NCI-H128 (cell line): ENCODE measurements at regions not wholly inside any gene's neighbourhood (a gene's known extent, or its start where the extent isn't known, plus 50 kb on each side); places are given as distances from the start of the nearest gene placed in this dataset.
"Not testable (repeated sequence)": the region's sequence is repeated elsewhere in the genome, so short reads cannot be mapped to it uniquely, and the experiment has no call there.

Experiments
- DNase-seq: peaks from one replicate; lab custom pipeline; 2025; ENCODE audit not compliant: unreplicated experiment; lab: John Stamatoyannopoulos, UW

DNA sequence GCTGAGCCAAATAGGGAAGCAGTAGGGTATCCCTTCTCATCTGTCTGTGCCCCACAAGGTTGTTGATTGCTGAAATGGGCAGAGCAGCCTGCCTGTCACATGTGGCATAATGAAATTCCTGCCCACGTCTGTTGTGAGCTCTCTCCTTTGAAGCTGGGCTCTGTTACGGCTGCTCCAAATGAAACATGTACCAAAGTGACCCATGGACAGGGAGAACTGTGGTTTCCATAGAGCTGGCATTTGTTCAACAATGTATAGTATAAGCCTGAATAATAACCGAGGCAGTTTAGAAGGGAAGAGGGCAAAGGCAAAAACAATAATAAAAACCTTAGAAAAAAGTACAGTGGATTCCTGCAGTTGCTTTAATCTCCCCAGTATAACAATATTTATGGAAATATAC lies 149.7 kb downstream of the LYPLAL1 start:
- no peak for DNase-seq

DNA sequence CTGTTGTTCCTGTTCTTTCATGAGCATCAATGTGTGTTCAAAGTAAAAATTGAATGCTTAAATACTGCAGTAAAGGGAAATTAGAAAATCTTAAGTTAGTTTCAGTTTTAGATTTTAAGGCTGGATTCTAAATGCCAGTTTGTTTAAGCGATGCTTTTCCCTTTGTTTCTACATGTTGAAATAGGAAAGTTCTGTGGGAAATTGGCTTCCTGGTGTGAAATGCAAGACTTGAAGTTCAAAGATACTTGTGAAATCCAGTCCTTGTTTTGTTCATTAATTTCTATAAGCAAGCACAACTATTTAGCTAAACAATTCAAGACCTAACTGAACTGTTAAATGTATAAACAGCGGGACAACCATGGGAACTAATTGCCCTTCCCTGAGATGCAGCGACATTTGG lies 149.1 kb downstream of the LYPLAL1 start:
- no peak for DNase-seq

DNA sequence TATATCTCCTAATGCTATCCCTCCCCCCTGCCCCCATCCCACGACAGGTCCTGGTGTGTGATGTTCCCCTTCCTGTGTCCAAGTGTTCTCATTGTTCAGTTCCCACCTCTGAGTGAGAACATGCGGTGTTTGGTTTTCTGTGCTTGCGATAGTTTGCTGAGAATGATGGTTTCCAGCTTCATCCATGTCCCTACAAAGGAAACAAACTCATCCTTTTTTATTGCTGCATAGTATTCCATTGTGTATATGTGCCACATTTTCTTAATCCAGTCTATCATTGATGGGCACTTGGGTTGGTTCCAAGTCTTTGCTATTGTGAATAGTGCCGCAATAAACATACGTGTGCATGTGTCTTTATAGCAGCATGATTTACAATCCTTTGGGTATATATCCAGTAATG lies 146.9 kb downstream of the LYPLAL1 start:
- DNase-seq, result not testable (repeated sequence)

DNA sequence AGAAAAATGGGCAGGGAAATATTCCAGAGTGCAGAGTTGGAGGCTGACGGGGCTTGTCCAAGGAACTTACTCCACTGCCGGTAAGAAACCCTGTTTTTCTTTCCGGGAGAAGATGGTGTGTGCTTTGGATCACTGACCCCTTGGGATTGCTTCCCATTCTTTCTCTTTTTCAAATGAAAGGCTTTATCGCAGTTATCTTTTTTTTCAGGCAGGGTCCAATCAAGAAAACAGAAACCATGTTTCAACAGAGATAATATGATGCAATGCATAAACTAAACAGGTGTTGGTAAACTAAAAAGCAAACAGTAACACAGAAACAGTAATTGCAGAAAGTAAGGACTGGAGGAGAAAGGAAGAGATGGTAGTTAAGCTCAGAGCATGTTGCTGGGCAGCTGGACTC lies 145.1 kb downstream of the LYPLAL1 start:
- no peak for DNase-seq

DNA sequence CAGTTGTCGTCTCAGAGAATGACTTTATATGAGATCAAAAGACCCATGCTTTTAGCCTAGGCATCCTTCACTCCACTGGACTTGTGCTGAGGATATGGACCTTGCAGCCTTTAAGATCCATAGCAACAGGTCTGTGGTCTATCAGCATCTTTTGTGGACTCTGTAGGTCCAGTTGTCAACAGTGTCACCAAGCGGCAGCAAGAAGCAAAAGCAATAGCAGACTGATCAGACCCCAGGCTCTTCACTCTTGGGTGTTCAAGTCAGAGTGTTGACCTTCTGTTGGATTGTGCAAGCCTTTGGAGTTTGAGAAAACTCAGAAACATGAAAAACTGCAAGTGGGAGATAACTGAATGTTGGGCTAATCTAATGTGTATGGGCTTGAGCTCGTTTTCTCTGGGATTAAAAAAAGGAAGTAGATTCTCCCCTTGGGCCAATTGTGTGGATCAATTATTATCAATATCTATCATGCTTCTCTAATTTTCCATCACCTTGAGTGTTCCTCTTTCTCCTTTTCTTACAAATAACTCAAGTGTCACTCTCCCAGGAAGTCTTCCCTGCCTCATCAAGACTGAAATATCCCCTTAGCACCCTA lies 144.2 kb downstream of the LYPLAL1 start:
- DNase-seq, result no peak

DNA sequence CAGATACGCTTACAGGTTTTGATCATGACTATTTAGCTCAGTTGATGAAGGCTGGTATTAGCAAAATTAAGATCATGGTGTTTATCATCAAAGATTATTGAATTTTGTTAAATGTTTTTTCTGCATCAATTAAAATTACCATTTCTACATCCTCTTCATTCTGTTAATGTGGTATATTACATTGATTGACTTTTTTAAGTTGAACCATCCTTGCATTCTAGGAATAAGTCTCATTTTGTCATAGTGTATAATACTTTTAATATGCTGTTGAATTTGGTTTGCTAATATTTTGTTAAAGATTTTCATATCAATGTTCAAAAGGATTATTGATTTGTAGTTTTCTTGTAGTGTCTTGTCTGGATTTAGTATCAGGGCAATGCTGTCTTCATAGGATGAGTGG lies 142.4 kb downstream of the LYPLAL1 start:
- no peak for DNase-seq

DNA sequence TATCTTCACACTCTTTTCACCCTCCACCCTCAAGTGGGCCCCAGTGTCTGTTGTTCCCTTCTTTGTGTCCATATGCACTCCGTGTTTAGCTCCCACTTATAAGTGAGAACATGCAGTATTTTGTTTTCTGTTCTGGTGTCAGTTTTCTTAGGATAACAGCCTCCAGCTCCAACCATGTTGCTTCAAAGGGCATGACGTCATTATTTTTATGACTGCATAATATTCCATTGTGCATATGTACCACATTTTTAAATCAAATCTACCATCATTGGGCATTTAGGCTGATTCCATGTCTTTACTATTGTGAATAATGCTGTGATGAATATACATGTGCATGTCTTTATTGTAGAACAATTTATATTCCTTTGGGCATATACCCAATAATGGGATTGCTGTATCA lies 140.3 kb downstream of the LYPLAL1 start:
- DNase-seq, result no peak

DNA sequence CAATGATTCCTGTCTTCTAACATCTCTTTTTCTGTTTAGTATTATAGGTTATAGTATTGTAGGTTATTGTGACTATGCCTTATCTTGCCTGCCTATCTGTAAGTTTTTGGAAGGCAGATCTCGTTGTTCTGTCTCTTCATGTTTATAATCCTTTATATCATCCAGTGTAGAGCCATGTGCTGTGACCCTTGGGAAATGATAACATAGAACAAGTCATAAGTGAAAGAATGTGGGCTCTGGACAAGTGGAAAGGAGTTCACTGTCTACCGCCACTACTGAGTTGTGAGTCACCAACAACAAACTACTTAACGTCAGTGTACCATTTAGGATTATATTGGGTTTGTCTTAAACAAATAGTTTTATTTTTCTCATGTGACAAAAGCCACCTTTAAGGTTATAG lies 139.3 kb downstream of the LYPLAL1 start:
- DNase-seq, result no peak

DNA sequence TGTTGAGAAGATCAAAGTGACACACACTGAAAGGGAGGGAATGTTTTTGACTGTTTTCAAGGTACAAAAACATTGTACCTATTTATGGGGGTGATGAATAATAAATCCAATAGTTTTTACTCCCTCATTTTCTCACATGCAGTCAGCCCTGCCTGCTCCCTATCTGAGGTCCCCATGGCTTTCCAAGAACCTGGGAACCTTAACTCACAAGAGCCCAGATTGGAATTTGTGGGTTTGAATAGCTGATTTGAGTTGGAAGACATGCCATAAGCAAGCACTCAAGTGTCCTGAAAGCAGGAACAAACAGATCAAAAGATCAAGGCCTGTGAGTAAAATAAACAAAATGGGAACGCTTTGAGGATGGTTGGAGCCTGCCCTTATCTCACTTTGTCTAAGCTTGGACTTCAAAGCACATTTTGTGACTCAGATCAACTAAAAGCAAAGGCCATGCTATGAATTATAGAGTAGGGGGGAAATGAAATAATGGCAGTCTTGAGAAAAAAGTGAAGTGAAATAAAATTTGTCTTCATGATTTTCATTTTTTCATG lies 136.6 kb downstream of the LYPLAL1 start:
- no peak for DNase-seq

DNA sequence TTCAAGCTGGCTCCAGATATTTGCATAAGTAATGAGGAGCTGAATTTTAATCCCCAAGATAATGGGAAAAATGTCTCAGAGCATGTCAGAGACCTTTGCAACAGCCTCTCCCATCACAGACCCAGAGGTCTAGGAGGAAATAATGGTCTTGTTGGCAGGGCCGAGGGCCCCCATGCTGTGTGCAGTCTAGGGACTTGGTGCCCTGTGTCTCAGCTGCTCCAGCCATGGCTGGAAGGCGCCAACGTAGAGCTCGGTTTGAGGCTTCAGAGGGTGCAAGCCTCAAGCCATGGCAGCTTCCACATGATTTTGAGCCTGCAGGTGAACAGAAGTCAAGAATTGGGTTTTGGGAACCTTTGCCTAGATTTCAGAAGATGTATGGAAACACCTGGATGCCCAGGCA lies 134.7 kb downstream of the LYPLAL1 start:
- no peak for DNase-seq

DNA sequence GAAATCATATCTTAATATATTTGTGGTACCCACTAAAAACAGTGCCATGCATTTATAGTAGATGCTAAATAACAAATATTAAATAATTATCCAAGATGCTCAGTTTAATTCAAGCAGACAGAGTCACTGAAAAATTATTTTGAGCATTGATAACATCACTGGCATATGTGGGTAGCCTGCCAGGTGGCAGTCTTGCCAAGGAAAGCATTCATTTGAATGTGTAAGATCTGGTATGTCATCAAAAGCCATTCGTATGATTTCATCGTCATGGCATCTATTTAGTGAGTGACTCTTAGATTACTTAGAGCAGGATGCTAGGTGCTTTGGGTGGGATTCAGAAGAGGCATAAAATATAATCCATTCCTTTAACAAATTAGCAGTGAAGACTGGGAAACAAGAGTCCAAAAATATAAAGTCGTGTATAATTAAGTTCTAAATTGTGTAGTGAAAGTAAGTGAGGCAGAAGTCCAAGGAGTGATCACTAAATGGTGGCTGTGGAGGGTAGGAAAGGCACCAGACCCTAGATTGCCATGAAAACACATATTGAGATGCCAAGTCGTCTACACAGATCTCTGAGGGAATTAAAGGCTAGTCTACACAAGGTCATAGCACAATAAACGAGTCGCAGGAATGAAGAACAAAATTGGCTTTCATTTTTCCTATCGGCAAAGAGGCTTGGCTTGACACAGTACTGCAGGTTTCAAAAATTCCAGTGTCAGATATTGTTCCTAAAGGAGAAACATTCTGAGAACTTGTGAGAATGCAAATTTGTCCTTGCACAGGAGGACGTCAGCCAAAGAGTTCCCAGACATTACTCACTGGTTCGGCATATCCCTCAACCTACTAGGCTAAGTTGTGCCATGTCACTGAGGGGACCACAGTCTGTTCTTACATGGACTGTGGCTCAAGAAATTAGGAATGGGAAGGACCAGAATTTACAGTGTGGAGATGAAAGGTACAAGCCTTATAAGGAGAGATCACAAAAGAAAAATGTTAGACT lies 130.8 kb downstream of the LYPLAL1 start:
- DNase-seq, result no peak

DNA sequence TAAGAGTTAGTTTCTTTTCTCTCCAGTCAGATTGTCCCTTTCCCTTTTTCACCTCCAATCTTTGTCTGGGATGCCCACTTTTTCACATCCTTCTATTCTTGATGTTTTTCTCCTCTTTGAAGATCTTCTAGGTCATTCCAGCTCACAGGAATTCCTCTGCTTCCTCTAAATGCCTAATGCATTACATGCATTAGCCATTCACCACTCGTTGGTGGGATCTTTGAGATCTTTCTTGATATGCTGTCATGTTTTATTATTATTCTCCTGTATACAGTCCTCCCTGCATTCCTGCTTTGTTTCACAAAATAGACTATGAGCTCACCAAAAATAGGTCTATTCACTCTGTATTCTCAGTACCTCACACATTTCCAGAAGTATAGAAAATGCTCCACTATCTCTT lies 129.0 kb downstream of the LYPLAL1 start:
- DNase-seq, result no peak

DNA sequence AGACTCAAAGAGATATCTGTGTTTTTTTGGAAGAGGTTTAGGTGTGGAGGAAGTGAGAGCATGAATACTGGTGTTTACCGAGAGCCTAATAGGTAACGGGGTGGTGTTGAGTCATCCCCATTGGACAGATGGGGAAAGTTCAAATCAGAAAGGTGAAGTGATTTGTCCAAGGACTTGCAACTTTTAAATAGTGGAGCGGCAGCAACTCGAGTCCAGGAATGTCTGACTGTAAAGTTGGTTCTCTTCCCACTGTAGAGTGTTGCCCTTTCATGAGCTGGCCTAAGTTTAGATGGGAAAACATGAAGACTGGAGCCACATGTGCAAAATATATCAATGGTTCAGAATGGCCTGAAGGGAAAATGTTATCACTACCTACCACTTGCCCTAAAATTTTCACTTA lies 125.7 kb downstream of the LYPLAL1 start:
- DNase-seq, result no peak

DNA sequence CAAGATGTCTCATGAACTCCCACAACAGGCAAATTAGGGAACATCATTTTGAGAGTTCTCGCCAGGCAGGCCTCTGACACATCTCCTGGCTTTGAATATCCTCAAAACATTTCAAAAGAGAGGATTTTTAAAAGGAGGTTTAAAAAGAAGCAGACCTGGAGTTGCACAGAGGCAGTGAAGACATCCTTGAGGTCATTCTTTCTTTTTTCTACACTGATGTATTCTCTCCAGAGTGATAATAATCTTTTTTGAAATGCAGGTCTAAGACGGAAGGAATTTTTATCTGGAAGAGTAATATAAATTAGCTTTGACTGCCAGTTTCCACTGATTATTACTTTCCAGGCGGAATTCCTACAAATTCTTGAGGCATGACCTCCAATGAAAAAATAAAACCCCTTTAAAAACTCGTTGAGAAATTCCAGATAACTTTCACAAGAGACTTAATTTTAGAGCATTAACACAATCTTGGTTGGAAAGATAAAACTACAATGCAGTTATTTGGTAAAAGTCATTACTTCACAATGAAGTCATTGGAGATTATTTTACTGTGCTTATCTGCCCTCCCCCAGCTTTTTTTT lies 125.0 kb downstream of the LYPLAL1 start:
- no peak for DNase-seq

DNA sequence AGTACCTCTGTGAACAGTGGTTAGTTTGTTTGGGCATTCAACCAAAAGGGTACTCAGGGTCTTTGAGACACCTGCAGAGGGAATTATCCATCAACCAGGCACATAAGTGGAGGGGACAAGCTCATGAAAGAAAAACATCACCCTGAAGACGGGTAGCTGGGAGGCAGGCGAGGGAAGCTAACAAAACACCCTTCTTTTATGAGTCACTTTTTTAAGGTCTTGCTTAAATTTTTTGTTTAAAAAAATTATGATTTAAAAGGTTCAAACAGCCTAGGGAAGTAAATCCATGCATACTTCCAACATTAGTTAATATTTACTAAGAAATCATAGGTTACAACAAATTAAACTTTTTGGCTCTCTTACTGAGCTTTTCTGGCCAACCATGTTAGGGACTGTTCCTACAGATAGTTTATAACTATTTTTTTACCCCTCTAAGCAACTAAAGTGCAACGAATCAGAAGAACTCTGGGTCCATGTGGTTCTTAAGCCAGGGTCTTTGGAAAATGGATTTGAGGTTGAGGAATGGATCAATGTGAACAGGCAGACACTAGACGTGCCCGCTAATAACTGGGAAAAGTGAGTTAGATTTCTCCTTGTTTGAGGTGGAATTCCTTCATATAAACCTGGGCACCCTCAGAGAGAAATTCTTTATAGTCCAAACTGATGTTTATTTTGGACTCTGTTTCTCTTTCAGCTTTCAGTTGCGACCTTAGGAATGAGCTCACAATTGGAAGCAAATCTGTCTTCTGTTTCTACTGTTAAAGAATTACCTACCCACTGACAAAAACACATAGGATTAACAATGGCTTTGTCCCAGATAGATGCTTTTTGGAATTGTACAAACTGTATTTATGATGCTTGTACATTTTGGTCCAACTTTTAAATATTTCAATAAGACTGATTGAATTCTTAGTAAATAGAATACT lies 123.0 kb downstream of the LYPLAL1 start:
- no peak for DNase-seq

DNA sequence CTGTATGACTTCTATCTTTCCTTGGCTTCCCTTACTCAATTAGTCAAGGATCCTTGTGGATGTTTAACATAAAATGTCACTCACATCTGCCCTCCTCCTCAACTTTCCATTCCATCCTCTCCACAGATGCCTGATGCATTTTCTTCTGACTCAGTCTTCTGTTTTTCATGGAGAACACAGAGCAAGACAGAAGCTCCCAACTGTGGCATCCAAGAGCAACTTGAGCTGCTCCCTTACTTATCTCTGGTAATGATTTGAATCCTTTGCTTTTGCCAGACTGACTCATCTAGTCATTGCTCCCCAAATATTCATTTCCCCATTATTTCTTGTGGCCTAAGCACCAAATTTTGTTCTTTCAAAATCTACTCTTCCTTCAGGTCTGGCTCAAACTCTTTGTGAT lies 120.6 kb downstream of the LYPLAL1 start:
- DNase-seq, result no peak

DNA sequence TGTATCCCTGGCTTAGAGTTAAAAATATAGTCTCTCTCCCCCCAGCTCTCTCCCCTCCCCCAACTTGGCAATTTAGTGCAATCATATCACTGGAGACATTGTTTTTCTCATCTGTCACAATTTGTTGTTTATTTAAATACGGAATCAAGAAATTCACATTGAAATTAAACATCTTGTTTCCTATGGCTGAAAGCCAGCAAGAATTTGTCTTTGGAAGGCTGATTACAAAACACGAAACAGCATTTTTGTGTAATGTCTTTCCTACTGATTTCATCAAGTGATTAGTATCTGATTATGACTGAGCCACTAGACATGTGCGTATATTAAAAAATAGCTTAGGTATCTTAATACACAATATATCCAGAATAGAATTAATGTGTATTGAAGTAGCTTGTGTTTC lies 119.7 kb downstream of the LYPLAL1 start:
- DNase-seq, result no peak

DNA sequence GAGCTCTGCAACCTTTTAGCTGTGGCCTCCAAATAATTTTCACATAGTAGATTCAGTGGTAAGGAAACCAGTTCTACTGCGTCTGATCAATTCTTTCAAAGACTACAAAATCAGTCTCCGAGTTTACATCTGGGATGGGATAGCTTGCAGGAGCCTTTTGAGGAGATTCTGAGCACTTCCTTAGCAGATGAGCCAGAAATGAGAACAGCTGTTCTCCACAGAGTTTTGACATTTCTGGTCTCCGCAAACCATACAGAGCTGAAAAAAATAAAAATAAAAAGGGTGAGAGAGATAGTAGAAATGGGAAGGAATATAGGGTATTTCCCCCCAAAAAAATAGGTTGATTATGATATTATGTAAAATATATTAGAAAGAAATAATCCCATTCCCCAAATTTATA lies 119.3 kb downstream of the LYPLAL1 start:
- DNase-seq, result no peak

DNA sequence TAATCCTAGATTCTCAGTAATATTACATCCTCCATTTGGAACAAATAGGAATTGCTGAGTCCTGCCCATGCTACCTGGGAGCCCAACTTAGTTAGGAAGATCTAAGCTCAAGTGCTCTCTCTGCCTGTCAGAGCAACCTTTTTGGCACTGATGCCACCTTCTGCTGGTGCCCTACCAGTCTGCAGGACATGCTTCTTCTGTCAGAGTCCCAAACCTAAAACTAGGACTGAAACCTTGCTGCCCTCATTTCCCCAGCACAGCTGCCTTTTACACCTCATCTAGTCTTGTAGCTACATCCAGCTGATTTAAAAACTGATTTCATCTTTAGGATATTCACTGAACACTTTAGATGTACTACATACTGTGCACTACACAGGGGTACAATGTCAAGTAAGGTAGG lies 118.7 kb downstream of the LYPLAL1 start:
- no peak for DNase-seq

DNA sequence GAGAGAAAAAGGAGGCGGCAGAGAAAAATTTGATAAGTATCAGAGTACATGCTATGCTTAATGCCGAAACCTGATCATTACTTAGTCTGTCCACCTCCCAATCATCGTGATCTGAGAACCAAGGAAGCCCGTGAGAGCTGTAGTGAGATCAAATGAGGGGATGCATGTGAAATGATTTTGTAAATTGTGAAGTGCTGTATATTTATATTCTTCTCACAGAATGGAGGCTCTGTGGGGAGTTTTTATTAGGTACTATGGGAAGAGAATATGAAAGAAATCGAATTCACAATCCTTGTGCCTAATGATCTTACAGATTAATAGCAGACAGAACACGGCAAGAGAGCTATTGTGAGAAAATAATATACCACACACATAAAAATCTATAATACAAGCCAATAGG lies 115.5 kb downstream of the LYPLAL1 start:
- no peak for DNase-seq

DNA sequence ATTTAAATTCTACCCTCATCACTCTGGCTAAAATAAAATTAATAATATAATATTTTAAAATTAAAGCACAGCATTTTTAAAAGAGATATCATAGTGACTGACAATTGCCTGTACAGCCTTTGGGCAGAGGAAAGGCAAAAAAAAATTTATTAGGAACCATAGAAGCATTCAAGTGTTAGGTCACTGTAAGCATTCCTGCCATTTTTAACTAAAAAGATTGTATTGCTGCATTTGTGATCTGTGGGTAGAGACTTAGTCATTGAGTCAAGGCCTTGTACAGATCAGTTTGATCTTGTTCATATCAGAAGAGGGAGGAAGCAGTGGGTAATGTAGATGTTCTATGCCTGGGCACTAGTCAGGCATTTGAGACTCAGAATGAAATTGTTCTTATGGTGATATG lies 109.9 kb downstream of the LYPLAL1 start:
- no peak for DNase-seq
